HG02798 (cell line): ENCODE measurements at regions not wholly inside any gene's neighbourhood (a gene's known extent, or its start where the extent isn't known, plus 50 kb on each side); places are given as distances from the start of the nearest gene placed in this dataset.

ENCODE experiments used
- ATAC-seq: cut with Tn5 transposase; IDR thresholded peaks from one replicate; pipeline ENCODE4 v1.9.1; 2021; ENCODE audit warnings: mild to moderate bottlenecking; ENCODE audit not compliant: unreplicated experiment, poor library complexity

DNA sequence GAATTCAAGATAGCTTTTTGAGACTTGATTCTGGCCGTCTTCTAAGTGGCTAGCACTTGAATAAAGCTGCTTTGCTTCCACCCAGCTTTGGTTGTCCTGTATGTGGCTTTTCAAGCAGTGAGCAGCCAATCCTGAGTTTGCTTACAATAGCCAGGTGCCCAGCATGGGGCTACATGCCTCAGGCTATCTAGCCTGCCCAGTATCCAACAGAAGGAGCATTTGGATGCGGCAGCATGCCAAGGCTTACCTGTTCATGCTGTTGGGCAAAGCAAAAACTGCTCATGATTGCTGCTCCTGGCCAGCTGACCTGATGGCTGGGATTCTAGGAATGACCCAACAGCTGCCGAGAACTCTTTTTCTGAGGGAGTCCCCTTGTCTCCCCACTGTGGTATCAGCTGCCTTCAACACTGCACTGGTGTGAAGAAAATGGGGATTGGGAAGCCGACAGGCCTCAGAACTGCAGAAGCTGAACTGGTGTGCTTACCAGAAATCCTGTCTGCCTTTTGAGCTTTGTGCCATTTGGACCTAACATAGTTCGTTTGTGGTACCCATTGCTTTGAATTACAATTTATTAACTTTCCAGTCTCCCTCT, 618.9 kb upstream of the IGFBP3 start:
- no peak for ATAC-seq

DNA sequence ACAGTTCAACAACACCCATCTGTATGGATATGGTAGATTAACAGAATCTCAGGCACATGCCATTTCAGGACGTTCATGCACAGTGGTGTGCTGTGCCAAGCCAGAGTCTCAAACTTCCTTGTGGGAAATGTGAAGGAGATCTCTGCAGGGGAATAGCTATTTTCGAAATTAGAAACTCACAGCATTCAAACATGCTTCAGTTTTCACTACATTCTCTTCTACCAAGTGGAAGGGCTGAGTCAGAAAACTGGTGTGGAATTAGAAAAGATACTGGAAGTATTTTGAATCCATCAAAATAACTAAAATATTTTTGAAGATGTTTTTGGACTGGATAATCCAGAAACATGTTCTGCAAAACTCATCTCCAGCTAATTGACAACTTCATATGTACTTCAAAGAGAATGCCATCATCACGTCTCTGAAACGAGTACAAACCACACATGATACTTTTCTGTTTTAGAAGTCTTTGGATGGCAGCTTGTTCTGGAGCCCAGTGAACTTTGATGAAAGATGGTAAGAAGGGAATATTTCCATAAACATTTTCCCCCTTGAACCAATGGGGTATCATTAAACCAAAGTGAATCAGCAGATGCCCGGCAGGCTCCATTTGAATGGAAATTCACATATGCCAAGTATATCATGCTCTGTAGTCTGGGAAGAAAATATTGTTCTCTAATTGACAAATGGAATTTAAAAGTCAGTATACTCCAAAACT, 616.3 kb upstream of the IGFBP3 start:
- ATAC-seq, result no peak

DNA sequence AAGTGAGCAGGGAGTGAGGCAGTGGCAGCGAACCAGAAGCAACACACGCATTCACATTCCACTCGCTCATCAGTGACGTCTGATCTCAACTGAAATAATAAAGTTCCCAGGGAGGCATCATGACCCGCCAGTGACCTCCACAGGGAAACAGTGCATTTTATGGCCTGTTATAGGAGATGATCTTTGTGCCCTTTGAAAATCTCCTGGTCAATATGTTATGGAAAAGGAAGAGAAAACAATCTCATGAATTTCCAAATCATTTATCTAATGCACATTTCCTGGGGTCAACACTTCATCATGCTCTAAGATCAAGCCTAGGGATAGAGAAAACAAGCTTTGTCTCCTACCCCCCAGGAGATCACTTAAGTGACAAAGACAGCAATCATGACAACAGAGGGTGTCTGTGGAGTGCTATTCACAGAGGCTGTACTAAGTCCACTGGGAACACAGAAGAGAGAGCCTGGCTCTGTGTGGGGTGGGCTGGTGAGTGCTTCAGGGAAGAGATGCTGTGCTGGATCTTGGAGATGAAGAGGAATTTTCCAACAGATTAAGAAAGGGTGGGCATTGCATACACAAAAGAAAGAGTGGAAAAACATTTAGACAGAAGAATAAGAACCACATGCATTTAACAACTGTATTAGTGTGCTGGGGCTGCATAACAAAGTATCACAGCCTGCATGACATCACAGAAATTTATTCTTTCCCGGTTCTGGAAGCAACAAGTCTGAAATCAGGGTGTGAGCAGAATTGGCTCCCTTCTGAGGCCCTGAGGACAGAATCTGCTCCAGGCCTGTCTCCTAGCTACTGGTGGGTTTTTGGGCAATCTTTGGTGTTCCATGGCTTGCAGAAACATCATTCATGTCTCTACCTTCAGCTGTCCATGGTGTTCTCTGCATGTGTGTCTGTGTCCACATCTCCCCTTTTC, 613.9 kb upstream of the IGFBP3 start:
- ATAC-seq, result no peak

DNA sequence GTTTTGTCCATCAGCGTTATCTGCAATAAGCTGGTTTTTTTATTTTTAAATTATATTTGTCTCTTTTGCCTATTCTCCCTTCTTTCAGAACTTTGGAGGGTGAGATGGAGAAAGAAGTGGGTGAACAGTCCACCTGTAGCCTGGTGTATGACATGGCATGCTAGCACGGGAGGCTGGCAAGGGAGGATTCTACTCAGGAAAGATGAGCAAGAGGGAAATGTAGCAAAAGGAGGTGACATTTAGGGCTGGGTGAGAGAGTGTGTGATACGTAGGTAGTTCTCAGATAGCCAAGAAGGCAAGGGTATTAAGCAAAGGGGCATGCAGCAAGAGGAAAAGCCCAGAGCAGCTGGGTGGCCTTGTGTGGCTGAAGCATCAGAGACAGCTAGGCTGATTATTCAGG, 612.9 kb upstream of the IGFBP3 start:
- no peak for ATAC-seq

DNA sequence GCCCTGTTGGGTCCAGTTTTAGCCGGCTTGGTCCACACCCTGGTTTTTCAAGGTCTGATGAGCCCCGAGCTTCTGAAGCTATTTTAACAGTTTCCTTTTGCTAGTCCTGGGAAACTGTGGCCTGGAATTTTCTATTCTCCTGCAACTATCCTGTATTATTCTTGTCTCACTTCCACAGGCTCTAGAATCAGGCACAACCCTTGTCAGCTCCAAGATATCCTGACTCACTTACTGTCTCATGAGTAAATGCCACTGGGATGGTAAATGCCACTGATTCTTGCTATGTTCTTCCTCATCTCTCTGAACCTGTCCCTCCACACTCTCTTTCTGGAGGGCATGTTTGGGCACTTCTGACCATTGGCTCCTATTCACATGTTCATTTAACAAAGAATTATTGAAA, 611.5 kb upstream of the IGFBP3 start:
- no peak for ATAC-seq

DNA sequence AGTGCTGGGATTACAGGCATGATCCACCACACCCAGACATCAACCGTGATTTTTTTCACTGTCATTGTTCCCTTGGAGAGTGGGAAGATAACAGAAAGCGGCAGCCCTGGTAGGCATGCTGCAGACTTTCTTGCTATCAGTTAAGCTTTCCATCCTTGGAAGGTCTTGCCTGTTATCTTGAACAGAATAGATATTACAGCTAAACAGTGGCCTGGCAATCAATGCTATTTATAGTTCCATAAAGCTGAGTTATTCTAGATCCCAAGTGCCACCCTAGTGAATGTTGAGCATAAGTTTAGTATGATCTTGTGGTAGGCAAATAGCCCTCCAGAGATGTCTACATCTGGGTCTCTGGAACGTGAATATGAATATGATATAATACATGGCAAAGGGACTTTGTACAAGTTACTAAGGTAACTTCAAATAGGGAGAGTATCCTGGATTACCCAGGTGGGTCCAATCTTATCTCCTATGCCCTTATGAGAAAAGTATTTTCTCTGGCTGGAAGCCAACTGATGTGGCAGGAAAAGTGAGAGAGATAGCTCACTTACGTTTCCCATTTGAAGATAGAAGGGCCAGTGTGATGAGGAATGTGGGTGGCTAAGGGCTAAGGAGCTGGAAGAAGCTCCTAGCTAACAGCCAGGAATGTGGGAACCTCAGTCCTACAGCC, 609.1 kb upstream of the IGFBP3 start:
- ATAC-seq, result no peak

DNA sequence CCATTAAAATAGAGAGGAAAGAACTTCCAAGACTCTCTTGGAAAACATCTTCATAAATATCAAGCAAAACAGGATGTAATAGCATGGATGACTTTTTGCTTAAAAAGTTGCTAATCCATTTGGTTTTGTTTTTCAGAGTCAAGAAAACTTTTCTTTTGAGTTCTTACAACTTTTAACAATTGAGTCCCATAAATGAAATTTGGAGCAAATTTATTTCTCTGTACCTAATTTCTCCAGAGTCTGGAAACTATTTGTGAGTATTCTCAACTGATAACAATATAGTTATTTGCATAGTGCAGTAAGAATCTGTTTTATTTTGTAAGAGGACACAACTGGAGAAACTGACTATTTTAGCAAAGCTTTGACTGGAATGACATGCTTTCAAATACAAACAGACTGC, 606.3 kb upstream of the IGFBP3 start:
- no peak for ATAC-seq

DNA sequence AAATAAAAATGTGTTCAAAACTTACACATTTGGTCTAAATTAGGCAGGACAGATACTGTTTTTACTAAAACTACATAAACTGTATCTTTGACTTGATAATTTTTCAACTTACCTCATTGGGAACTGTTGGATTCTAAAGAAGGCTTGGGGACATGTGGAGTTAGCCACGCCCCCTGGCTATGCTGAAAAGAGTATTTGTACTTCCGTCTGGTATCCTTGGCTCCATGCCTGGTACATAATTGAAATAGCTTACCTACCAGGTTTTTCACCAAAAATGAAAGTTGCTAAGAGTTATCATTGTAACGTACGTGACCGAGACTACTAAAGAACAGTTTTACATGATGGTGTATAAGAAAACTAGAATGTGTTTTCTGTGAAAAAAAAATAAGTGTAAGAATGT, 604.8 kb upstream of the IGFBP3 start:
- no peak for ATAC-seq

DNA sequence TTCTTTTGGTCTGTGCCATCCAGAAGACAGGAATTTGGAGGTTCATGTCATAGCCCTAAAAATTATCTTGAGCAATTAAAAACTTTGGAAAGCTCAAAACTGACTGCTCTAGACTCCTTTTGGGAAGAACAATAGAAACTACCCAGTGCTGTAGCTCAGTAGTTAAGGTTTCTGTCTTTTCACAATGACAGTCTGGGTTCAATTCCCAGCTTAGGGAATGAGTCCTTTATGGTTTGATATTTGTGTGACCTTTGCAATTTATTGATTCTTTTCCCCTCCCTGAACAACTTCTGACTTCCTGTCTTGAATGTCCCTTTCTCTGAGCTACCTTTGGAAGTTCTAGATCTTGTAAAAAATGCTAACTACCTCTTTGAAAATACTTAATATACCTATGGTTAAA, 603.3 kb upstream of the IGFBP3 start:
- no peak for ATAC-seq

DNA sequence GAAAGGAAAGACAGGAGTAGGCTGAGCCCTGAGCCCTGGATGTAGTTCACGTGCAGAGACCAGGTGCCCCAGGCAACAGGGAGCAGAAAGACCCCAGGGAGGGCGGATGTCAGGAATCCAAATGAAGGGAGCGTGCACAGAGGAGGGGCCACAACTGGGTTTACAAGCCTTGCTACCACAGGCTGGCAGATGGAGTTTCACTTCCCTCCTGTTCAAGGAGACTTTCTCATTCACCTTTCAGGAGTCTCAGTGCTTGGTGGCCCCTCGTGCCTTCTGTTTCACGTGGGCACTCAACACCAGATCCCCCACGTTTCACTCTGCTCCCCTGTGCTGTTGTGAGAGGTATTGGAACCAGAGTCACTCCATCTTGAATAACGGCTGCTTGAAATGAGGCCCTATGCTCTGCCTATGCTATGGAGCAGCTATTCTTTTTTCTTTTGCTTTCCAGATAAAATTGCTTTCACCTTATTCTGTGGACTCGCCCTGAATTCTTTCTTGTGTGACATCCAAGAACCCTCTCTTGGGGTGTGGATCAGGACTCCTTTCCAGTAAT, 601.4 kb upstream of the IGFBP3 start:
- ATAC-seq, result no peak

DNA sequence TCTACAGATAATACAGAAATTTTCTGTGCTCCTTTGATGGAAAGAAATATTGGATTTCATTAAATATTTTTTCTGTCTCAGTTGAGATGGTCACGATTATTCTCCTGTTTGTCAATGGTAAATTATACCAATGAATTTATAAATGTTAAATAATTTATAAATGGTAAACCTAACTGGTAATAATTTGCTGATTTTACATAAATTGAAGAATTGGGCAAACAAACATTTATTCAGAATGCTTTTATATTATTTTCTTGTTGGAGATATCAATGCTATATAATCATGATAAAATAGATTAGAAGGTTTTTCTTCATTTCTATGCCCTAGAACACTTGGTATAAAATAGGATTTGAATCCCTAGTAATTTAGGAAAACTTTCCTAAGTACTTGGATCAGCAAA, 597.6 kb upstream of the IGFBP3 start:
- ATAC-seq, result no peak

DNA sequence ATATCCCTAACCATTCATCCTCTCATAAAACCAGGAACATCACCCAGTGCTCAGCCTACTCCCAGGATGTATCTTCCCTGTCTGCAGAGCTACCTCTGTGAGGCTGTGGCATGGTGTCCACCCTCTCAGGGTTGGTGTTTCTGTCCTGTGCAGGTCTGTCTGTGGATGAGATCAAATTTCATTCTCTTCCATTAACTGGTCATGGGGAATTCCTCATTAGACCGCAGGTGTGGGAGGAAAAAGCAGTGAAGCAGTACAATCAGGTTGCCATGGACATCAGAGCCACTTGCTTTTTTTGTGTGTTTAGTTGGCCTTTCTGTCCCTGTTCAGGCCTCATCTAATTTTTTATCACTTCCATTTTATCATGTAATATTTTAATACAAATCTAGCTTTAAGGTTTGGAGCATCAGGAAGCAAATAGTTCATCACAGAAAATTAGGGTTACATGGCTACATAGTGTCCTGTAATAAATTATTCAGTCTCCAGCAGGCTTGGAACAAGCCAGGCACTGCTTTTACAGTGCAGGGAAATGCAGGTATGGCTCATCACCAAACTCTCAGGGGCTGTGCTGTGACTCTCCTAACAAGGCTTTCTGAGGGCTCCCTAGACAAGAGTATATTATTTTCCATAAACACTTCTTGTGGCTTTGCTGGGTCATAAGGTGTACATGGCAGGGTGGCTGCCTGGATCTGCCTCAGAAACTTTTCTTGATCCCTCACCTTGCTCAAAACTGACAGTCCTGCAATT, 594.9 kb upstream of the IGFBP3 start:
- ATAC-seq, result no peak

DNA sequence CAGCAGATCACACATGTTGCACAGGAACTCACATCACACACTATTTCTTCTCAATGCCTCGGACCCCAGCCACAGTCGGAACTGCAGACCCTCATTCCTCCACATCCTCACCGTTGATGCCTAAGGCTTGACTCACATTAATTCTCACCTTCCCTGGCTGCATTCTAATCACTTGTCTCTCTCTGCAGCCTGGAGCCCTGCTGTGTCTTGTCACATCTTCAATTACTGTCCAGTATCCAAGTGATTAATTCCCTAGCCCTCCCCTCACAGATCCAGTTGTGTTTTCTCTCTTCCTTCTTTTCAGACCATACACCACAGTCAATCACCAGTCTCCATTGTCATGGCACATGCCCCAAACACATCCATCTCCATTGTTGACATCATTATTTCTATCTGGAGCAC, 592.4 kb upstream of the IGFBP3 start:
- ATAC-seq, result no peak

DNA sequence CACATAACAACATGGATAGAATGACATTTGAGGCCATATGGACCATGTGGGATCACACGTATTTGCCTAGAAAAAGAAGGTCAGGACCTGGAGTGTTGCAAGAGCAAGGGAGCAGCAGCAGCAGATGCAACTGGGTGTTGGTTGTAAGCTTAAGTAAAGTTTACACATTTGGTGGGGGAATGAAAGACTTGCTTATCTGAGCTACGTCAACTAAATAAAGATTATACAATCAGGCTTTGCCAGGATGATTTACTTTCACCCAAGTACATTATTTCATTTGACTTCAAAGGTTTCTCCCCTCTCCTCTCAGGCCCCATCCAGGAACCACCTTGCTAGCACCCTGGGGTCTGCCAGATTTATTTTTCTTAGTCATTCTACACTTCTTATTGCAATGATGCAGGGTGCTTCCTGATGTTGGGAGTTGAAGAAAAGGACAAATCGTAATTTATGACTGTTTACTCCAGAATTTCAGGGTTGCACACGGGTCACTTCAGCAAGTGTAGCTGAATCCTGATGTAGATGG, 591.9 kb upstream of the IGFBP3 start:
- no peak for ATAC-seq

DNA sequence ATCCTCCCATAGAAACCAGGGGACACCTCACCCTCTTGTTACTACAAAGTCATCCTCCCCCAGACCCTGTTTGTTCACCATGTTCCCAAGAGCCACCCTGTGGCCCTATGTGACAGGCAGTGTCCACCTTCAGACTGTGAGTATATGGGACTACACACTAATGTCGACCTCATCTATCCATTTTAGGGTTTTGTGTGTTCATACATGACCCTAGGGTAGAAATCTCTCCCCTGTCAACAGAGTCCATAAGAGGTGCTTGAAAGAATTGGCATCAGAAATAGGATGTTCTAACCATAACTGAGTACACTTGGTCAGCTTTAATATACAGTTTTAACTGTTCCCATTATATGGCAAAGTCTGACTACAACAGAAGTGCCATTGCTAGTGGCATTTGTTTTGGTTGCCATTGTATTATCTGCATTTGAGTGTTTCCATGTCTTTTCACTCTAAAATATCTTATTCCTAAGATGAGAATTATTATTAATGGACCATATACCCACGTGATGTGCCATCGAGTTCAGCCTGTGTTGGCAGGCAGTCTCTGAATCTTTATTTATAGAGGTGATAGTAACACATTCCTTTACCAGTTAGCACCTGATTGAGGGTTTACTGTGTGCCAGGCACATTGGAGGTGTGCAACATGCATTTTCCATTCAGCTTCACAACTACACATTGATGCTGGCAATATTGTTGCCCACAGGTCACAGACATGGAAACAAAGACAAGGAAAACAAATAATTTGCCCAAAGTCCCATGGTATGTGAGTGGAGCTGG, 590.6 kb upstream of the IGFBP3 start:
- no peak for ATAC-seq

DNA sequence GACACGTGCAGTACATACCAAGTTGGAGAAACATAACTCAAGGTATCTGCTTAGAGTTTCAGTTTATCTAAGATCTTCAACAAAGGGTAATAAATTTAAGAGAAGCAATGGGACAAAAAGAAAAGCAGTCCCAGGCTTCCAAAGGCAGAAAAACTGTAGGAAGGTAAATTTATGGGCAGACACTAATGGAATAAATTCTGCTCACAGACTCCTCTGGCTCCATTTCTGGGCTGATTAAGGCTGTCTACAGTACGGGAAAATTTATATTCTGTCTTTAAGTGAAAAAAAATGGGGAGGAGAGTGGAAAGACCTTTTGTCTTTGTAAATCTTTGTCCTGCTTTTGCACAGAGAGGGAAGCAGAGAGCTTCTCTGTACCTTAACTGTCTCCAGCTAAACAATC, 587.5 kb upstream of the IGFBP3 start:
- no peak for ATAC-seq

DNA sequence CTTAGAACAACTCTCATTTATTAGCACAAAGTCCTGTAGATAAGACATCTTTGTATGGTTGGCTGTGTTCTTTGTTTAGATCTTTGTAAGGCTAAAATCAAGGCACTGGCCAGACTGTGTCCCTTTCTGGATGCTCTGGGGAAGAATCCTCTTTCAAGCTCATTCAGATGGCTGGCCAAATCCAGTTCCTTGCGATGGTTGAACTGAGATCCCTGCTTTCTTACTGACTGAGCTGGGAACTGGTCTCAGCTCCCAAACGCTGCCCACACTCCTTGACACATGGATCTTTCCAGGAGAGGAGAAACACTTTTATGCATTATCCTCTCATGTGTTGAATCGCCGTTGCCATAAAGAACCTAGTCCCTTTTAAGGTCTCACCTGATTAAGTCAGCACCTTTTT, 586.5 kb upstream of the IGFBP3 start:
- no peak for ATAC-seq

DNA sequence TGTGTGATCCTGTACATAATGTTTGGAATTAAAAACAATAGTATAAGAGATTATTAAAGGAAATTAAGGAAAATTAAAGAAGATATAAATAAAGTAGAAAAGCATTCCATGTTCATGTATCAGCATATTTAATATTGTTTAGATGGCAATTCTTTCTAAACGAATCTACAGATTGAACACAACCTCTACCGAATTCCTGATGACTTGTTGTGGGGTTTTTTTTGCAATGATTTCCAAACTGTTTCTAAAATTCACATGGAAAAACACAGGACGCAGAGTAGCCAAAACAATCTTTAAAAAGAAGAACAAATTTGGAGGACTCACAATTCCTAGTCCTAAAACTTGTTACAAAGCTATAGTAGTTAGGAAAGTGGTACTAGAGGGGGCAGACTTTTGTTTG, 573.4 kb upstream of the IGFBP3 start:
- ATAC-seq, result no peak

DNA sequence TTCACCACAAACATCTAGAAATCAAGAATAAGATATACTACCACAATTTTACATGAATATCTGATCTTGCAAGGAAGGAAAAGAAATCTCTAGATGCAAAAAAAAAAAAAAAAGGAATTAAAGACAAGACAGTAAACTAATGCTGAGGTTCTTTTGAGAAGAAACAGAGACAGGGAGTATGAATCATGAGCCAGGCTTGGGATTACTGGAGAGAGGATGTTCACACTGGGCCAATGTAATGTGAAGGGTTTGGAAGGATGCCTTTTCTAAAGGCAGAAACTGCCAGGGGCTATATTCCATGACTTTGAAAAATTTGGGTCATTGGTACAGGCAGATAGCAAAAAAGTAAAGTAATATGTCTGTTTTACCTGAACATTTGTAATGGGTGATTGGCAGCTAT, 573.0 kb upstream of the IGFBP3 start:
- no peak for ATAC-seq
